ENCODE measurements at regions not wholly inside any gene's neighbourhood (a gene's known extent, or its start where the extent isn't known, plus 50 kb on each side); places are given as distances from the start of the nearest gene placed in this dataset.

DNA sequence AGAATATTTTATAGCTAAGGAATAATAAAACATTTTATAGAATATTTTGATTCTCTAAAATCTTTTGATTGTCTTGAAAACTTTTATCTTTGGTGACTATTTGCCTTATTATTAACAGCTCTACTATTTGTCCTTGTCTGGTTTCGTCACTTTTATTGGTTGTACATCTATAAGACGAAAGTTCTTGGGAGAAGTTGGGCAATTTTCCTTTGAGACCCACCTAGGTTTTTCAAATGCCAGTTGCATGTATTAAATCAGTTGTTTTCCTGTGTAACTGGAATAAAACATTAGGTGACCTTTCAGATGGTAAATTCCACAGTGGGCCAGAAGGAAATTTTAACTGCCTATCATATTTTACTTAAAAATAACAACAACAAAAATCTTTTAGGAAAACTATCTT lies 1245.7 kb downstream of the SI start:
- H3K9me3 Mint-ChIP-seq = no peaks in the 10 kb centered on the region
- H3K36me3 Mint-ChIP-seq (ENCODE audit: low read depth) = no peaks in the 10 kb centered on the region
- H3K27me3 Mint-ChIP-seq (ENCODE audit: low read depth, poor library complexity) = no peaks in the 10 kb centered on the region
- no peak overlapping the region for H3K4me3 Mint-ChIP-seq
- DNase-seq = no peak
- no peak overlapping the region for H3K27ac Mint-ChIP-seq
- H3K4me1 Mint-ChIP-seq = no peaks in the 10 kb centered on the region
- TF ChIP-seq, protein P1, sequence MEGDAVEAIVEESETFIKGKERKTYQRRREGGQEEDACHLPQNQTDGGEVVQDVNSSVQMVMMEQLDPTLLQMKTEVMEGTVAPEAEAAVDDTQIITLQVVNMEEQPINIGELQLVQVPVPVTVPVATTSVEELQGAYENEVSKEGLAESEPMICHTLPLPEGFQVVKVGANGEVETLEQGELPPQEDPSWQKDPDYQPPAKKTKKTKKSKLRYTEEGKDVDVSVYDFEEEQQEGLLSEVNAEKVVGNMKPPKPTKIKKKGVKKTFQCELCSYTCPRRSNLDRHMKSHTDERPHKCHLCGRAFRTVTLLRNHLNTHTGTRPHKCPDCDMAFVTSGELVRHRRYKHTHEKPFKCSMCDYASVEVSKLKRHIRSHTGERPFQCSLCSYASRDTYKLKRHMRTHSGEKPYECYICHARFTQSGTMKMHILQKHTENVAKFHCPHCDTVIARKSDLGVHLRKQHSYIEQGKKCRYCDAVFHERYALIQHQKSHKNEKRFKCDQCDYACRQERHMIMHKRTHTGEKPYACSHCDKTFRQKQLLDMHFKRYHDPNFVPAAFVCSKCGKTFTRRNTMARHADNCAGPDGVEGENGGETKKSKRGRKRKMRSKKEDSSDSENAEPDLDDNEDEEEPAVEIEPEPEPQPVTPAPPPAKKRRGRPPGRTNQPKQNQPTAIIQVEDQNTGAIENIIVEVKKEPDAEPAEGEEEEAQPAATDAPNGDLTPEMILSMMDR (IDR thresholded peaks at IDR 0.05) = no peak

DNA sequence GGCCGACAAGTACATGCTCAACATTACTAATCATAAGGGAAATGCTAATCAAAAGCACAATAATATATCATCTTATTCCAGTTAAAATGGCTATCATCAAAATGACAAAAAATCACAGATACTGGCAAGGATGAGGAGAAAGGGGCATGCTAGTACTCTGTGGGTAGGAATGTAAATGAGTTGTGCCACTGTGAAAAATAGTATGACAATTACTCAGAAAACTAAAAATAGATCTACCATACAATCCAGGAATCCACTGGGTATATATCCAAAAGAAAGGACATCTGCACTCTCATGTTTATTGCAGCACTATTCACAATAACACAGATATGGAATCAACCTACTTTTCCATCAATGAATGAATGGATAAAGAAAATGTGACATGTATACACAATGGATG lies 1256.5 kb downstream of the SI start:
- no peaks in the 10 kb centered on the region for H3K27me3 Mint-ChIP-seq (ENCODE audit: low read depth, poor library complexity)
- no peaks in the 10 kb centered on the region for H3K9me3 Mint-ChIP-seq
- no peak overlapping the region for H3K27ac Mint-ChIP-seq
- no peaks in the 10 kb centered on the region for H3K4me1 Mint-ChIP-seq
- H3K36me3 Mint-ChIP-seq (ENCODE audit: low read depth) = no peaks in the 10 kb centered on the region
- DNase-seq = no peak
- no peak overlapping the region for H3K4me3 Mint-ChIP-seq
- TF ChIP-seq, protein P1 (IDR thresholded peaks at IDR 0.05) = no peak

DNA sequence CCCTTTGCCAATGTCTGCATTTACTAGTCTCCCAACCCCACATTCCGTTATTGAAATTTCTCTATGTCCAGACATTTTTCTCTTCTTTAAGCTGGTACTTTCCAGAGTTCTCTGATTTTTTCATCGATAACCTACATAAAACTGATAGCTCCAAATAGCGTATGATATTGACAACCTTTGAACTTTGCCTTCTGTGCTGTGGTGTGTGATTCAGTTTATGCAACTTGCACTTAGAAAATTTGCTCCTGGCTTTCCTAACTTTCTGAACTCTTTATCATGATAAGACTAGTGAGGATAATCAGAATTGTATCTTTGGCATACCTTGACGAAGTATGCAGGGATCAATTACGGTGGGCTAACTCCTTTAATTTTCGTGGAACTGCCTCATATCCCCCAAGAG lies 1261.3 kb downstream of the SI start:
- no peaks in the 10 kb centered on the region for H3K4me1 Mint-ChIP-seq
- no peaks in the 10 kb centered on the region for H3K9me3 Mint-ChIP-seq
- no peak overlapping the region for H3K27ac Mint-ChIP-seq
- H3K27me3 Mint-ChIP-seq (ENCODE audit: low read depth, poor library complexity) = no peaks in the 10 kb centered on the region
- no peaks in the 10 kb centered on the region for H3K36me3 Mint-ChIP-seq (ENCODE audit: low read depth)
- H3K4me3 Mint-ChIP-seq = no peak overlapping the region
- TF ChIP-seq, protein P1 (IDR thresholded peaks at IDR 0.05) = no peak
- no peak for DNase-seq

DNA sequence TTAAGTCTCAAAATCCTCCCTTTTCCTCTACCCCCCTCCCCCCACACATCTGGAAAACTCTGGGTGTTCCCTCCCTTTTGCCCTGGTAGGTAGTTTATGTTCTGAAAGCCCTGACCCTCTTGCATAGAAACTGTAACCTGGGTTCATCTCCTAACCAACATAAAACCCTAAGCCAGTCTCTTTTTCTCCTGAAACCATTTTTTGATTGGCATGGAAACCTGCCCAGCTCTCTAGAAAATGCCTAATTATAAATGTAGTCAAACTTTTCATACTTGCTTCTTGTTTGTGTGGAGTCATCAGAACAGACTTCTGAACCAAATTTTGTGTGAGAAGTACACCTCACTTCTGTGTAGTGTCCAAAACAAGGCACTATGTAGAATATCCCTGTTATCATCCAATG lies 1264.4 kb downstream of the SI start:
- Mint-ChIP-seq H3K27ac (no peak overlapping the region), H3K27me3 (ENCODE audit: low read depth, poor library complexity) (no peaks in the 10 kb centered on the region), H3K4me3 (no peak overlapping the region), H3K36me3 (ENCODE audit: low read depth) (no peaks in the 10 kb centered on the region), H3K4me1 (no peaks in the 10 kb centered on the region), H3K9me3 (no peaks in the 10 kb centered on the region)
- TF ChIP-seq, protein P1 (IDR thresholded peaks at IDR 0.05) = no peak
- no peak for DNase-seq

DNA sequence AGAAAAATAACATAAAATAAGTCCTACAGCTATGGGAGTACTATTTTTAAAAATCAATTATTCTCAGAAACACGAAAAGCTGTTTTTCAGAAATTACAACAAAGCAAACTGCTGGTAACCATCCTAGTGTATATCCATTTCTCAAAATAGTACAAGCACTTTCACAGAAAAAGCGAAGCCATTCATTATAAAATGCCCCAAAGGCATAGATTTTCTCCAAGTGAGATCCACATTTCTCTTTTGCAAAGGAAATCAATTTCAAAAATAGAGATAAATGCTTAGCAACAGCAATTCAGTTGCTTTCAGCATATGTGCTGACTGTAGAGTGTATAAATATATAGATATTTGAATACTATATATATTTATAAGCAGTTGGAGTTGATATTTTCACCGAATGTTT lies 1266.3 kb downstream of the SI start:
- Mint-ChIP-seq H3K36me3 (ENCODE audit: low read depth) (no peaks in the 10 kb centered on the region), H3K9me3 (no peaks in the 10 kb centered on the region), H3K4me1 (no peaks in the 10 kb centered on the region), H3K27ac (no peak overlapping the region), H3K4me3 (no peak overlapping the region), H3K27me3 (ENCODE audit: low read depth, poor library complexity) (no peaks in the 10 kb centered on the region)
- no peak for DNase-seq
- TF ChIP-seq, protein P1 (IDR thresholded peaks at IDR 0.05) = no peak

DNA sequence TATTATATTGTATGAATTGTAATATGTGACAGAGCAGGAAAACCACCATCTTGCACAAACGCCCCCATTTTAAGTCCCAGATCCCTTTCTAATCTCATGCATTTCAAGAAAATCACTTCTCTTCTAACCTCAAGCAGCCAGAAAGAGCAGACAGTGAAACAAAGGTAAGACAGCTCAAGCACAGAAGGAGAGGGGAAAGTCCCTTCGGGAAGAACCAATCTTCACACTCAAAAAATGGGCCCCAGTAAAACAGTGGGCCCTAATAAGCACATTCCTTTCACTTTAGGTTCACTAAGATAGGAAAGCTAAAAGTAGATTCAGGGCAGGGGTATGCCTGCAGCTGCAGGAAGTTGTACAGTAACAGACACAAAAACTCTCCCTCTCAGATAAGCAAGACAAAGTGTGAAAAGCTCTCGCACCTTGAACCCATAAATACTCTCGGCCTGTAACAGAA lies 1268.7 kb downstream of the SI start:
- H3K4me1 Mint-ChIP-seq = no peaks in the 10 kb centered on the region
- DNase-seq = no peak
- peak overlapping the region; percentile 54 for H3K27ac Mint-ChIP-seq
- no peak overlapping the region for H3K4me3 Mint-ChIP-seq
- H3K9me3 Mint-ChIP-seq = no peaks in the 10 kb centered on the region
- H3K36me3 Mint-ChIP-seq (ENCODE audit: low read depth) = no peaks in the 10 kb centered on the region
- TF ChIP-seq, protein P1 (IDR thresholded peaks at IDR 0.05) = no peak
- H3K27me3 Mint-ChIP-seq (ENCODE audit: low read depth, poor library complexity) = no peaks in the 10 kb centered on the region

All from nephron progenitor cell (in vitro differentiated cells).